GM13976 (cell line): ENCODE measurements at regions not wholly inside any gene's neighbourhood (a gene's known extent, or its start where the extent isn't known, plus 50 kb on each side); places are given as distances from the start of the nearest gene placed in this dataset.

Source experiments
- DNase-seq: peaks from one replicate; pipeline ENCODE4 v3.0.0; 2012; ENCODE audit warnings: low spot score
- in situ Hi-C: fragments of 300-500 bp; cut with MboI; formaldehyde crosslinking; loops from one replicate; pipeline ENCODE4 v1.12.0; 2022; ENCODE audit warnings: low sequenced_read_pairs, mixed read lengths, inconsistent platforms; ENCODE audit not compliant: unreplicated experiment
- TF ChIP-seq, protein P1 (sequence below): IDR thresholded peaks from 2 replicates; pipeline ENCODE4 v1.5.1; 2012; ENCODE audit warnings: borderline replicate concordance, mild to moderate bottlenecking; ENCODE audit not compliant: insufficient read depth; ENCODE audit errors: extremely low read depth, missing control alignments, control extremely low read depth

DNA sequence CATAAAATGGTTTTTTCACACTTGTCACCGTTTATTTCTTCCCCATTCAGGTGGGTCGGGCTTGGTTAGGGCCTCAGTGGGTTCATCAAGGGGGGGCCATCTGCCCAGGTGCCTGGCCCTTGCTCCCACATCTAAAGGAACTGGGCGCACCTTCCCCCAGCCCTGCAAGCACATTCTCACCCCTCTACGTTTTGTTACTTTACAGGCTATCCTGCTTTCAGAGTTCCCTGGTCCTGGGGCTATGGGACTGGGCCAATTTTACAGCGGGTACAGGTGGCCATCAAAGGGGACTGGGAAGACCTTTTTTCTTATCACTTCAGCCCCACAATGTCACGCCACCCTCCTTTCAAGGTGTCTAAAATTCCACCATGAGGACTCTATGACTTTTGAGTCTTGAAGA is 71.8 kb upstream of the HAAO start:
- in situ Hi-C loops: no loop called here
- TF ChIP-seq, protein P1, sequence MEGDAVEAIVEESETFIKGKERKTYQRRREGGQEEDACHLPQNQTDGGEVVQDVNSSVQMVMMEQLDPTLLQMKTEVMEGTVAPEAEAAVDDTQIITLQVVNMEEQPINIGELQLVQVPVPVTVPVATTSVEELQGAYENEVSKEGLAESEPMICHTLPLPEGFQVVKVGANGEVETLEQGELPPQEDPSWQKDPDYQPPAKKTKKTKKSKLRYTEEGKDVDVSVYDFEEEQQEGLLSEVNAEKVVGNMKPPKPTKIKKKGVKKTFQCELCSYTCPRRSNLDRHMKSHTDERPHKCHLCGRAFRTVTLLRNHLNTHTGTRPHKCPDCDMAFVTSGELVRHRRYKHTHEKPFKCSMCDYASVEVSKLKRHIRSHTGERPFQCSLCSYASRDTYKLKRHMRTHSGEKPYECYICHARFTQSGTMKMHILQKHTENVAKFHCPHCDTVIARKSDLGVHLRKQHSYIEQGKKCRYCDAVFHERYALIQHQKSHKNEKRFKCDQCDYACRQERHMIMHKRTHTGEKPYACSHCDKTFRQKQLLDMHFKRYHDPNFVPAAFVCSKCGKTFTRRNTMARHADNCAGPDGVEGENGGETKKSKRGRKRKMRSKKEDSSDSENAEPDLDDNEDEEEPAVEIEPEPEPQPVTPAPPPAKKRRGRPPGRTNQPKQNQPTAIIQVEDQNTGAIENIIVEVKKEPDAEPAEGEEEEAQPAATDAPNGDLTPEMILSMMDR: no peak
- DNase-seq: no peak

DNA sequence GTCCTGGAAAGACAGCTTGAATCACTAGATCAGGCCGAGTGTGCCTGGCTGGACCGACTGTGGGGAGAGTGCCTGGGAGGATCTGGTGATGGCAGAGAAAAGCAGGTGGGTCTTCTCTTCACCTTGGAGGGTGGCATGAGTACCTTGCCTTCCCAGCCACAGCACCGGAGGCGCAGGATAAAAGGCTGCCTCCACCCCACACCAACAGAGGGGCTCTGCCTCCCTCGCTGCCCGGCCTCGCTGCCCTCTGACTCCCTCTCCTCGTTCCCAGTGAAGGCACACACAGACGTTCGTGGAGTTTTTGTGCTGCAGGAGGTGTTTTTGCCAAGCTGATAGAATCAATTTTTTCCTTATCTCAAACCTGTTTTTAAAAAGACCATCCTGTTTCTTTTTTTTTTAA is 71.4 kb upstream of the HAAO start:
- no peak for DNase-seq
- TF ChIP-seq, protein P1: no peak
- in situ Hi-C loops: no loop called here

DNA sequence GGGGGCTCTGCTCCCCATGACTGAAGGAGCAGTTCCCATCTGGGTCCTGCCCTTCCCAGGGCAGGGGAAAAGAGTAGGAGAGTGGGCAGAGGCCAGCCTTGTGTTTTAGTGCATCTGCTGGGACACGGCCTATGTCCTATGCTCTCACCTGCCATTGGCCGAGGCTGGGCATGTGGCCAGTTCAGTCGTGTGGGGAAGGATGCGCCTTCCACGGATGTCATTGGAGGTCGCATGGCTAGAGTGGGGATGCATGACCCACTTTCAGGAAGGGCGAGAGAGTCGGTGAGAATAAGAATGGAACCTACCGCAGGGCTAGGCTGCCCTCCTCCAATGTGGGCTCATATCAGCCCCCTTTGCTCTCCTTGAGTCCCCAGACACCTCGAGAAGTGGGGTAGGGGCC is 70.9 kb upstream of the HAAO start:
- DNase-seq: no peak
- TF ChIP-seq, protein P1: no peak
- in situ Hi-C loops: no loop called here

DNA sequence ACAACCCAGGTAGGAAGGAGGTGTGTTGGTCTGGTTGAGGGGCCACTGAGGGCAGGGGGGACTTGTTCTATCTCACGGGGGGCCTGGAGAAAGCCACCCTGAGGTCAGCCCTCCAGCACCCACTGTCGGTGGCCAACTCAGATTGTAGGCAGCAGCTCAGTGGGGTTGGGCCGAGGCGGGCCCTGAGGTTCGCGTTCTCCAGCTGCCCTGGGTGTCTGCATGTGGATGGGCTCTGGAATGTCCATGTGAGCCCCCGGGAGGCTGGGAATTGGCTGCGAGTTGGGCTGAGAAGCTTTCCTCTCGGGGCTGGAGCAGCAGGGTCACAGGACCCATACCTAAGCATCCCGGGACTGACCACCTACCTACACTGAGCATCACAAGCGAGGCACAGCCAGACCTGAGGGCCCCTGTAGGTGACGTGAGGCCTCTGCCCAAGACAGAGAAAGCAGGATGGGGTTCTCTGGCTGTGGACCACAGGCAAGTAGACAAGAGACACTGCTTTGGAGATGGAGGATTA is 70.3 kb upstream of the HAAO start:
- DNase-seq: no peak
- TF ChIP-seq, protein P1: no peak
- in situ Hi-C loops: no loop called here

DNA sequence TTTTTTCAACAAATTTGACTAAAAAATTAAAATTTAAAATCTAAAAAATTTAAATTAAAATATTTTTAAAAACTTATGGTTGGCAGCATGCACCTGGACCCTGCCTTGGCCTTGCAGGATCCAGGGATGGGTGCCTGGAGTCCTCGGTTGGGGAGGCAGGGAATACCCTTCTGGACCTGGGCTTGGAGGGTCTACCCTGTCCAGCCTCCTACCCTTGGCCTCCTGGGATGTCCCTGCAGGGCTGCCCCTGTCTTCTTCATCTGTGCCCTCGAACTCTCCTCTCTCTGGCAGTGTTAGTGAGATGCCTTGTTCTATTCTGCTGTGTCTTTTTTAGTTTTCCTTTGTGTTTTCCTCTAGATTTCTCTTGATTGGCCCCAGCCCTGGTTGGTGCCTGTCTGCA is 68.9 kb upstream of the HAAO start:
- TF ChIP-seq, protein P1: no peak
- no peak for DNase-seq
- in situ Hi-C loops: no loop called here

DNA sequence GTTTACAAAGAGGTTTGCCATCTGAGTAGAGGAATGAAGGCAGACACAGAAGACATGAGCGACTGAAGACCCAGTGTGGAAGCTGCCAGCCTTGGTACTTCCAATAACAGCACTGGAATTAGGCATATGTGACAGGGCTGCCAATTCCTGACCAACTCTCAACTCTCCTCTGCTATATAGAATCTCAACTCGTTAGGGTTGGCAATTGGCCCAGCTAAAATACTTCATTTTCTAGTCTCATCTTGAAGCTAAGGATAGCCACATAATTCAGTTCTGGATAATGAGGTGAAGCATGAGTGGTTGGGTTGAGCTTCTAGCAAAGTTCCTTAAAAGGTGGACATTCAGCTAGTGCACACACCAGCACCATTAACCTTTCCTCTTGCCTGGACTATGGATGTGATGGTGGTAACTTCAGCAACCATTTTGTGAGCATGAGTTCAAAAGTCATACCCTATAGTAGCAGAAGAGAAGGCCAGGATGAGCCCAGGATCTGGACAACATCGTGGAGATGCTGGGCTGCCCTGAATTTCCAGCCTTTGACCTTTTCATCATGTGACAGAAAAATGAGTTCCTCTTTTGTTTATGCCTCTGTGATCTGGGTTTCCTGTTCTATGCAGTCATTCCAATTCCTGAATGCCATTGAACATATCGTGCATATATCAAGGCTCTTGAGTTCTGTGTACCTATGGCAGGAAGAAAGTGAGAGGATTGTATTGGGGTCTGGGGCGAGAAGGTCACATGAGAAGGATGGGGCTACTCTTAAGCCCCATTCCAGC is 68.1 kb upstream of the HAAO start:
- in situ Hi-C loops: no loop called here
- no peak for DNase-seq
- TF ChIP-seq, protein P1: no peak
